K562 (cell line): ENCODE measurements at regions not wholly inside any gene's neighbourhood (a gene's known extent, or its start where the extent isn't known, plus 50 kb on each side); places are given as distances from the start of the nearest gene placed in this dataset.

ENCODE experiments used
- FOXM1 ChIP-seq, 2 experiments: fragments of 450-650 bp in 1 of 2; sonication (generic) in 1 of 2; formaldehyde crosslinking in 1 of 2; IDR thresholded peaks; 2 replicates each; pipeline versions ENCODE4 v1.6.1 to v1.9.0; 2017 to 2022; ENCODE audit warnings: low read depth in 2 of 2, mild to moderate bottlenecking in 2 of 2, missing genetic modification reagents in 1 of 2, moderate library complexity in 1 of 2
- TF ChIP-seq, protein P1 (sequence below): fragments of 200-600 bp; sonication (generic); IDR thresholded peaks from one replicate; pipeline ENCODE4 v1.6.1; 2012; ENCODE audit warnings: mild to moderate bottlenecking, low read depth, low read length, inconsistent platforms

GRCh38 chr1:88118176-88118845, 565.8 kb upstream of the PKN2 start (continued):
- TF ChIP-seq, protein P1, sequence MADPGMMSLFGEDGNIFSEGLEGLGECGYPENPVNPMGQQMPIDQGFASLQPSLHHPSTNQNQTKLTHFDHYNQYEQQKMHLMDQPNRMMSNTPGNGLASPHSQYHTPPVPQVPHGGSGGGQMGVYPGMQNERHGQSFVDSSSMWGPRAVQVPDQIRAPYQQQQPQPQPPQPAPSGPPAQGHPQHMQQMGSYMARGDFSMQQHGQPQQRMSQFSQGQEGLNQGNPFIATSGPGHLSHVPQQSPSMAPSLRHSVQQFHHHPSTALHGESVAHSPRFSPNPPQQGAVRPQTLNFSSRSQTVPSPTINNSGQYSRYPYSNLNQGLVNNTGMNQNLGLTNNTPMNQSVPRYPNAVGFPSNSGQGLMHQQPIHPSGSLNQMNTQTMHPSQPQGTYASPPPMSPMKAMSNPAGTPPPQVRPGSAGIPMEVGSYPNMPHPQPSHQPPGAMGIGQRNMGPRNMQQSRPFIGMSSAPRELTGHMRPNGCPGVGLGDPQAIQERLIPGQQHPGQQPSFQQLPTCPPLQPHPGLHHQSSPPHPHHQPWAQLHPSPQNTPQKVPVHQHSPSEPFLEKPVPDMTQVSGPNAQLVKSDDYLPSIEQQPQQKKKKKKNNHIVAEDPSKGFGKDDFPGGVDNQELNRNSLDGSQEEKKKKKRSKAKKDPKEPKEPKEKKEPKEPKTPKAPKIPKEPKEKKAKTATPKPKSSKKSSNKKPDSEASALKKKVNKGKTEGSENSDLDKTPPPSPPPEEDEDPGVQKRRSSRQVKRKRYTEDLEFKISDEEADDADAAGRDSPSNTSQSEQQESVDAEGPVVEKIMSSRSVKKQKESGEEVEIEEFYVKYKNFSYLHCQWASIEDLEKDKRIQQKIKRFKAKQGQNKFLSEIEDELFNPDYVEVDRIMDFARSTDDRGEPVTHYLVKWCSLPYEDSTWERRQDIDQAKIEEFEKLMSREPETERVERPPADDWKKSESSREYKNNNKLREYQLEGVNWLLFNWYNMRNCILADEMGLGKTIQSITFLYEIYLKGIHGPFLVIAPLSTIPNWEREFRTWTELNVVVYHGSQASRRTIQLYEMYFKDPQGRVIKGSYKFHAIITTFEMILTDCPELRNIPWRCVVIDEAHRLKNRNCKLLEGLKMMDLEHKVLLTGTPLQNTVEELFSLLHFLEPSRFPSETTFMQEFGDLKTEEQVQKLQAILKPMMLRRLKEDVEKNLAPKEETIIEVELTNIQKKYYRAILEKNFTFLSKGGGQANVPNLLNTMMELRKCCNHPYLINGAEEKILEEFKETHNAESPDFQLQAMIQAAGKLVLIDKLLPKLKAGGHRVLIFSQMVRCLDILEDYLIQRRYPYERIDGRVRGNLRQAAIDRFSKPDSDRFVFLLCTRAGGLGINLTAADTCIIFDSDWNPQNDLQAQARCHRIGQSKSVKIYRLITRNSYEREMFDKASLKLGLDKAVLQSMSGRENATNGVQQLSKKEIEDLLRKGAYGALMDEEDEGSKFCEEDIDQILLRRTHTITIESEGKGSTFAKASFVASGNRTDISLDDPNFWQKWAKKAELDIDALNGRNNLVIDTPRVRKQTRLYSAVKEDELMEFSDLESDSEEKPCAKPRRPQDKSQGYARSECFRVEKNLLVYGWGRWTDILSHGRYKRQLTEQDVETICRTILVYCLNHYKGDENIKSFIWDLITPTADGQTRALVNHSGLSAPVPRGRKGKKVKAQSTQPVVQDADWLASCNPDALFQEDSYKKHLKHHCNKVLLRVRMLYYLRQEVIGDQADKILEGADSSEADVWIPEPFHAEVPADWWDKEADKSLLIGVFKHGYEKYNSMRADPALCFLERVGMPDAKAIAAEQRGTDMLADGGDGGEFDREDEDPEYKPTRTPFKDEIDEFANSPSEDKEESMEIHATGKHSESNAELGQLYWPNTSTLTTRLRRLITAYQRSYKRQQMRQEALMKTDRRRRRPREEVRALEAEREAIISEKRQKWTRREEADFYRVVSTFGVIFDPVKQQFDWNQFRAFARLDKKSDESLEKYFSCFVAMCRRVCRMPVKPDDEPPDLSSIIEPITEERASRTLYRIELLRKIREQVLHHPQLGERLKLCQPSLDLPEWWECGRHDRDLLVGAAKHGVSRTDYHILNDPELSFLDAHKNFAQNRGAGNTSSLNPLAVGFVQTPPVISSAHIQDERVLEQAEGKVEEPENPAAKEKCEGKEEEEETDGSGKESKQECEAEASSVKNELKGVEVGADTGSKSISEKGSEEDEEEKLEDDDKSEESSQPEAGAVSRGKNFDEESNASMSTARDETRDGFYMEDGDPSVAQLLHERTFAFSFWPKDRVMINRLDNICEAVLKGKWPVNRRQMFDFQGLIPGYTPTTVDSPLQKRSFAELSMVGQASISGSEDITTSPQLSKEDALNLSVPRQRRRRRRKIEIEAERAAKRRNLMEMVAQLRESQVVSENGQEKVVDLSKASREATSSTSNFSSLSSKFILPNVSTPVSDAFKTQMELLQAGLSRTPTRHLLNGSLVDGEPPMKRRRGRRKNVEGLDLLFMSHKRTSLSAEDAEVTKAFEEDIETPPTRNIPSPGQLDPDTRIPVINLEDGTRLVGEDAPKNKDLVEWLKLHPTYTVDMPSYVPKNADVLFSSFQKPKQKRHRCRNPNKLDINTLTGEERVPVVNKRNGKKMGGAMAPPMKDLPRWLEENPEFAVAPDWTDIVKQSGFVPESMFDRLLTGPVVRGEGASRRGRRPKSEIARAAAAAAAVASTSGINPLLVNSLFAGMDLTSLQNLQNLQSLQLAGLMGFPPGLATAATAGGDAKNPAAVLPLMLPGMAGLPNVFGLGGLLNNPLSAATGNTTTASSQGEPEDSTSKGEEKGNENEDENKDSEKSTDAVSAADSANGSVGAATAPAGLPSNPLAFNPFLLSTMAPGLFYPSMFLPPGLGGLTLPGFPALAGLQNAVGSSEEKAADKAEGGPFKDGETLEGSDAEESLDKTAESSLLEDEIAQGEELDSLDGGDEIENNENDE = no peak
- no peak for TF ChIP-seq FOXM1 (IDR thresholded peaks at IDR 0.05; ENCODE audit: low read depth)
- no peak for TF ChIP-seq FOXM1 (CRISPR knock-in tag; IDR thresholded peaks at IDR 0.05; ENCODE audit: low read depth)
